HepG2 (cell line): ENCODE measurements at regions not wholly inside any gene's neighbourhood (a gene's known extent, or its start where the extent isn't known, plus 50 kb on each side); places are given as distances from the start of the nearest gene placed in this dataset.

Experiments used
- ARID5B ChIP-seq: IDR thresholded peaks from 2 replicates; pipeline ENCODE4 v1.4.0; 2020; ENCODE audit warnings: mild to moderate bottlenecking, missing genetic modification reagents
- ATF7-NPFF ChIP-seq: sonication (generic); formaldehyde crosslinking; IDR thresholded peaks from 2 replicates; pipeline ENCODE4 v1.8.1; 2023; ENCODE audit warnings: mild to moderate bottlenecking, low read depth, missing genetic modification reagents, moderate library complexity
- BATF2 ChIP-seq: sonication (generic); formaldehyde crosslinking; IDR thresholded peaks from 2 replicates; pipeline ENCODE4 v1.8.0; 2022; ENCODE audit warnings: mild to moderate bottlenecking, missing genetic modification reagents, moderate library complexity
- GTF2F1 ChIP-seq: fragments of 150-350 bp; IDR thresholded peaks from 2 replicates; pipeline ENCODE4 v1.6.1; 2014; ENCODE audit warnings: low read length
- KDM5B ChIP-seq: sonication (generic); formaldehyde crosslinking; IDR thresholded peaks from 2 replicates; pipeline ENCODE4 v1.4.0; 2020; ENCODE audit warnings: missing genetic modification reagents, mild to moderate bottlenecking, borderline replicate concordance
- KMT2B ChIP-seq: IDR thresholded peaks from 2 replicates; pipeline ENCODE4 v1.6.1; 2016; ENCODE audit warnings: missing genetic modification reagents, missing compliant biosample characterization
- PBX3 ChIP-seq: sonication (generic); formaldehyde crosslinking; IDR thresholded peaks from 2 replicates; pipeline ENCODE4 v1.8.1; 2023; ENCODE audit warnings: missing genetic modification reagents, inconsistent platforms, borderline replicate concordance
- PITX1 ChIP-seq: sonication (generic); formaldehyde crosslinking; IDR thresholded peaks from 2 replicates; pipeline ENCODE4 v1.5.1; 2020; ENCODE audit warnings: mild to moderate bottlenecking, missing genetic modification reagents
- PTBP1 ChIP-seq: fragments of 200-400 bp; formaldehyde crosslinking; IDR thresholded peaks from 2 replicates; pipeline ENCODE4 v1.6.1; 2018; ENCODE audit warnings: low read length, low read depth; ENCODE audit not compliant: poor library complexity, severe bottlenecking
- RAD21 ChIP-seq: fragments of 450-650 bp; formaldehyde crosslinking; IDR thresholded peaks from 2 replicates; pipeline ENCODE4 v1.5.0; 2020; ENCODE audit warnings: mild to moderate bottlenecking
- RERE ChIP-seq: IDR thresholded peaks from 2 replicates; pipeline ENCODE4 v1.6.1; 2016; ENCODE audit warnings: low read depth, missing genetic modification reagents, missing compliant biosample characterization
- RFX5 ChIP-seq: IDR thresholded peaks from 2 replicates; pipeline ENCODE4 v1.6.1; 2011; ENCODE audit warnings: low read depth, low read length, improper control_type of control experiment
- SMAD3 ChIP-seq: sonication (generic); formaldehyde crosslinking; IDR thresholded peaks from 2 replicates; pipeline ENCODE4 v1.4.0; 2020; ENCODE audit warnings: missing genetic modification reagents
- TMF1 ChIP-seq: sonication (generic); formaldehyde crosslinking; IDR thresholded peaks from 2 replicates; pipeline ENCODE4 v1.8.1; 2022; ENCODE audit warnings: low read depth, missing genetic modification reagents
- ZFX ChIP-seq: sonication (generic); formaldehyde crosslinking; IDR thresholded peaks from 2 replicates; pipeline ENCODE4 v1.4.0; 2020; ENCODE audit warnings: mild to moderate bottlenecking, low read depth, missing genetic modification reagents, moderate library complexity
- ZNF460 ChIP-seq: sonication (generic); formaldehyde crosslinking; IDR thresholded peaks from 2 replicates; pipeline ENCODE4 v1.5.1; 2020; ENCODE audit warnings: missing genetic modification reagents, mild to moderate bottlenecking, borderline replicate concordance
- ZNF670 ChIP-seq: sonication (generic); formaldehyde crosslinking; IDR thresholded peaks from 2 replicates; pipeline ENCODE4 v1.8.0; 2022; ENCODE audit warnings: mild to moderate bottlenecking, missing genetic modification reagents, borderline replicate concordance
- ZNF703 ChIP-seq: sonication (generic); formaldehyde crosslinking; IDR thresholded peaks from 2 replicates; pipeline ENCODE4 v1.5.1; 2020; ENCODE audit warnings: missing genetic modification reagents, mild to moderate bottlenecking, moderate library complexity, borderline replicate concordance

GRCh38 chr19:24033301-24033962 is 53.6 kb upstream of the ZNF254 start (continued):
- no peak for TF ChIP-seq BATF2 (CRISPR knock-in tag)
- no peak; the same call in 1 of the 2 replicates for TF ChIP-seq PITX1 (CRISPR knock-in tag)
- 0 out of 2 replicates have a peak, but pooled peaks have one; percentile 8 for TF ChIP-seq ATF7-NPFF (CRISPR knock-in tag)
- TF ChIP-seq RAD21 (CRISPR knock-in tag): peak; percentile 37
- no peak for TF ChIP-seq RERE (CRISPR knock-in tag)
- TF ChIP-seq ZNF460 (CRISPR knock-in tag): peak; percentile 17; the same call in 1 of the 2 replicates
- TF ChIP-seq RFX5: 0 out of 2 replicates have a peak, but pooled peaks have one; percentile 57
- peak; percentile 19; the same call in 1 of the 2 replicates for TF ChIP-seq KMT2B
- TF ChIP-seq ZFX (CRISPR knock-in tag): peak; percentile 91
- peak; percentile 62 for TF ChIP-seq KDM5B (CRISPR knock-in tag)
- TF ChIP-seq ZNF670: peak; percentile 26; the same call in 1 of the 2 replicates
- TF ChIP-seq GTF2F1: peak; percentile 10; the same call in 1 of the 2 replicates
- no peak for TF ChIP-seq PTBP1
- TF ChIP-seq ZNF703 (CRISPR knock-in tag): 0 out of 2 replicates have a peak, but pooled peaks have one; percentile 38
- TF ChIP-seq TMF1 (CRISPR knock-in tag): 0 out of 2 replicates have a peak, but pooled peaks have one; percentile 45
- TF ChIP-seq SMAD3 (CRISPR knock-in tag): no peak
- TF ChIP-seq PBX3 (CRISPR knock-in tag): 0 out of 2 replicates have a peak, but pooled peaks have one; percentile 11
- peak; percentile 47 for TF ChIP-seq ARID5B (CRISPR knock-in tag)
